Spleen (tissue), 11 donors: ENCODE measurements at regions not wholly inside any gene's neighbourhood (a gene's known extent, or its start where the extent isn't known, plus 50 kb on each side); places are given as distances from the start of the nearest gene placed in this dataset.

Experiments used
- DNase-seq: peaks from one replicate; pipeline ENCODE4 v3.0.0-alpha.2; 2020
- H3K27ac ChIP-seq, 8 donors: fragments of 200-600 bp; sonication (generic) in 7 of 8; 1 replicate in 4 of 8; 2 replicates in 4 of 8; pipeline versions ENCODE4 v1.5.0 to v1.8.0; 2016 to 2021; ENCODE audit warnings: inconsistent platforms in 4 of 8, mild to moderate bottlenecking in 4 of 8, moderate library complexity in 1 of 8
- H3K27me3 ChIP-seq, 7 donors: fragments of 200-600 bp; sonication (generic) in 6 of 7; replicated peaks in 1 of 7; 1 replicate in 4 of 7; 2 replicates in 3 of 7; pipeline versions ENCODE4 v1.5.0 to v1.8.0; 2016 to 2021; ENCODE audit warnings: inconsistent platforms in 3 of 7, mild to moderate bottlenecking in 1 of 7
- H3K36me3 ChIP-seq, 6 donors: fragments of 200-600 bp; sonication (generic) in 5 of 6; 1 replicate in 4 of 6; 2 replicates in 2 of 6; pipeline versions ENCODE4 v1.5.0 to v1.8.0; 2016 to 2021; ENCODE audit warnings: inconsistent platforms in 2 of 6
- H3K4me1 ChIP-seq, 6 donors: fragments of 200-600 bp; sonication (generic) in 5 of 6; 1 replicate in 3 of 6; 2 replicates in 3 of 6; pipeline versions ENCODE4 v1.5.0 to v1.8.0; 2016 to 2021; ENCODE audit warnings: inconsistent platforms in 3 of 6
- H3K4me3 ChIP-seq, 8 donors: fragments of 200-600 bp; sonication (generic) in 7 of 8; 1 replicate in 4 of 8; 2 replicates in 4 of 8; pipeline versions ENCODE4 v1.5.0 to v1.8.0; 2016 to 2021; ENCODE audit warnings: inconsistent platforms in 4 of 8, mild to moderate bottlenecking in 4 of 8, moderate library complexity in 2 of 8
- H3K9me3 ChIP-seq, 8 donors: fragments of 200-600 bp; sonication (generic) in 7 of 8; 1 replicate in 4 of 8; 2 replicates in 4 of 8; pipeline versions ENCODE4 v1.5.0 to v1.8.0; 2016 to 2021; ENCODE audit warnings: inconsistent platforms in 4 of 8
- POLR2A ChIP-seq, 3 donors: fragments of 450-650 bp; IDR thresholded peaks; one replicate each; pipeline ENCODE4 v1.5.1; 2017; ENCODE audit warnings: antibody characterized with exemption in 3 of 3, mild to moderate bottlenecking in 1 of 3
- POLR2AphosphoS5 ChIP-seq, 3 donors: sonication (generic); formaldehyde crosslinking; IDR thresholded peaks; one replicate each; pipeline ENCODE4 v1.5.1; 2017; ENCODE audit warnings: antibody characterized with exemption in 3 of 3
- WGBS, 5 donors: extraction: QIAGEN DNeasy Blood & Tissue Kit in 3 of 5; methylation state at CpG; one replicate each; pipeline versions ENCODE4 v1.1.5 to v1.1.7; 2013 to 2018; 5-methylcytosine and 5-hydroxymethylcytosine counted together
- intact Hi-C: fragments of 100-400 bp; cut with DNase I; formaldehyde crosslinking; loops from one replicate; pipeline ENCODE4 v1.15.0; 2023; ENCODE audit warnings: low total_unique reads
- TF ChIP-seq, protein P1 (sequence below), 11 experiments: fragments of 200-600 bp in 7 of 11; fragments of 450-650 bp in 4 of 11; sonication (generic) in 4 of 11; IDR thresholded peaks in 8 of 11; conservative IDR thresholded peaks in 3 of 11; 1 replicate in 7 of 11; 2 replicates in 4 of 11; pipeline versions ENCODE4 v1.4.0 to v1.8.0; 2016 to 2021; ENCODE audit warnings: antibody characterized with exemption in 11 of 11, inconsistent platforms in 4 of 11, mild to moderate bottlenecking in 1 of 11
- donor health status: healthy with polysubstance abuse.
- donor health status: DM: no; HTN: no; CAD: no; lungs with moderate emphysema.
- donor health status: DM: no; HTN: no; CAD: no.
- donor health status: Bipolar disorder and iron deficiency.
- donor health status: healthy.
- donor health status: DM: no; HTN: no; CAD: no.
- donor health status: DM: yes; HTN: yes; CAD: no.

DNA sequence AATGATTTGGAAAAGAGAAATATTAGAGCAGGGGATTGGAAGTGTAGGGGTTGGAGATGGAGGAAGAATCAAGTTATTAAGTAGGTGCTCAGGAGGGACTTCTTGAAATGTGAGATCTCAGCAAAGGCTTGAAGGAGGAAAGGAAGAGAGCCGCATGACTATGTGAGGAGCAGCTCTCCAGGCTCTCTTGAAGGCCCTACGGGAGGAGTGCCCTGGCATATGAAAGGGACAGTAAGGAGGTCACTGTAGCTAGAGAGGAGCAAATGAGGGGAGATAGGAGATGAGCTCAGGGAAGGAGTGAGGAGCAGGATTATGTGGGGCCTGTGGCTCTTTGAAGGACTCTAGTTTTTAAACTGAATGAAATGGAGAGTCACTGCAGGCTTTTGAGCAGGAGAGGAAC, 181.1 kb upstream of the NABP1 start:
- Histone ChIP-seq H3K4me1 (peaks cover 0 to 12% (median 0%) of the 10 kb centered on the region in 6 donors), H3K9me3 (no peaks in the 10 kb centered on the region), H3K27ac (no peak overlapping the region), H3K36me3 (no peaks in the 10 kb centered on the region), H3K4me3 (no peak overlapping the region), H3K27me3 (no peaks in the 10 kb centered on the region)
- no peak for DNase-seq
- WGBS, 5 donors: 85 to 100% (median 94%) methylated on average over 2 of the region's 2 CpGs
- intact Hi-C loops: loop anchor here (10.0 kb wide), 1 partner anchor 272 kb away; no protein-coding TSS in a partner anchor
- TF ChIP-seq POLR2AphosphoS5 (IDR thresholded peaks at IDR 0.05) (no peak), POLR2A (IDR thresholded peaks at IDR 0.05) (no peak)
- TF ChIP-seq, protein P1, sequence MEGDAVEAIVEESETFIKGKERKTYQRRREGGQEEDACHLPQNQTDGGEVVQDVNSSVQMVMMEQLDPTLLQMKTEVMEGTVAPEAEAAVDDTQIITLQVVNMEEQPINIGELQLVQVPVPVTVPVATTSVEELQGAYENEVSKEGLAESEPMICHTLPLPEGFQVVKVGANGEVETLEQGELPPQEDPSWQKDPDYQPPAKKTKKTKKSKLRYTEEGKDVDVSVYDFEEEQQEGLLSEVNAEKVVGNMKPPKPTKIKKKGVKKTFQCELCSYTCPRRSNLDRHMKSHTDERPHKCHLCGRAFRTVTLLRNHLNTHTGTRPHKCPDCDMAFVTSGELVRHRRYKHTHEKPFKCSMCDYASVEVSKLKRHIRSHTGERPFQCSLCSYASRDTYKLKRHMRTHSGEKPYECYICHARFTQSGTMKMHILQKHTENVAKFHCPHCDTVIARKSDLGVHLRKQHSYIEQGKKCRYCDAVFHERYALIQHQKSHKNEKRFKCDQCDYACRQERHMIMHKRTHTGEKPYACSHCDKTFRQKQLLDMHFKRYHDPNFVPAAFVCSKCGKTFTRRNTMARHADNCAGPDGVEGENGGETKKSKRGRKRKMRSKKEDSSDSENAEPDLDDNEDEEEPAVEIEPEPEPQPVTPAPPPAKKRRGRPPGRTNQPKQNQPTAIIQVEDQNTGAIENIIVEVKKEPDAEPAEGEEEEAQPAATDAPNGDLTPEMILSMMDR (IDR thresholded peaks at IDR 0.05 in 8 of 11, conservative IDR thresholded peaks at IDR 0.05 in 3 of 11): no peak

DNA sequence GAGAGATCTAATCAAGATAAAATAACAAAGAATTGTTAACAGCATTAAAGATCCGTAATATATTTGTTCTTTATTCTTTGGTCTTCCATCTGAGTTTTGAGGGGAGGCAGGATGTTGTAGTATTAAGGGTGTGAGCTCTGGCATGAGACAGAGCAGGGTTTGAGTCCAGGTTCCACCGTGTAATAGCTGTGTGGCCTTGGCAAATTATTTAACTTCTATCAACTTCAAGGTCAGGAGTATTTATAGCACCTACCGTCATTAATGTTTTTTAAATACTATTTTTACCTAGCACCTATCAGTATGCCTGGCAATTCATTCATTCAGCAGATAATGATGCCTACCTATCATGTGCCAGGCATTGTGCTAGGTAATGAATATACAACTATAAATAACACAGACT, 180.1 kb upstream of the NABP1 start:
- 73 to 84% (median 79%) methylated on average over 3 of the region's 3 CpGs for WGBS, 5 donors
- Histone ChIP-seq H3K9me3 (no peaks in the 10 kb centered on the region), H3K4me1 (peaks cover 0 to 12% (median 0%) of the 10 kb centered on the region in 6 donors), H3K4me3 (no peak overlapping the region), H3K27ac (no peak overlapping the region), H3K27me3 (peaks cover 0 to 6% (median 0%) of the 10 kb centered on the region in 7 donors), H3K36me3 (no peaks in the 10 kb centered on the region)
- intact Hi-C loops: loop anchor here (10.0 kb wide), 1 partner anchor 273 kb away; no protein-coding TSS in a partner anchor
- DNase-seq: no peak
- TF ChIP-seq, protein P1 (IDR thresholded peaks at IDR 0.05 in 8 of 11, conservative IDR thresholded peaks at IDR 0.05 in 3 of 11): no peak
- TF ChIP-seq POLR2AphosphoS5 (IDR thresholded peaks at IDR 0.05) (no peak), POLR2A (IDR thresholded peaks at IDR 0.05) (no peak)

- H3K27me3 ChIP-seq: peaks cover 0 to 11% (median 0%) of the 10 kb centered on the region in 7 donors
- H3K4me3 ChIP-seq: no peak overlapping the region
- no peaks in the 10 kb centered on the region for H3K9me3 ChIP-seq
- H3K27ac ChIP-seq: no peak overlapping the region
- no peaks in the 10 kb centered on the region for H3K36me3 ChIP-seq
- DNase-seq: no peak
- no peak for TF ChIP-seq POLR2A (IDR thresholded peaks at IDR 0.05)
- WGBS, 5 donors: 81 to 98% (median 91%) methylated on average over 5 of the region's 5 CpGs
- intact Hi-C loops: loop anchor here (10.0 kb wide), 1 partner anchor 274 kb away; no protein-coding TSS in a partner anchor
- H3K4me1 ChIP-seq: peaks cover 0 to 12% (median 0%) of the 10 kb centered on the region in 6 donors
Observed at GRCh38 chr2:191499050-191499449, 178.9 kb upstream of the NABP1 start.

GRCh38 chr2:191499874-191500565, 177.9 kb upstream of the NABP1 start:
- intact Hi-C loops: loop anchor here (10.0 kb wide), 1 partner anchor 275 kb away; no protein-coding TSS in a partner anchor
- Histone ChIP-seq H3K36me3 (no peaks in the 10 kb centered on the region), H3K4me3 (no peak overlapping the region), H3K27ac (no peak overlapping the region), H3K4me1 (peaks cover 0 to 12% (median 0%) of the 10 kb centered on the region in 6 donors), H3K27me3 (peaks cover 0 to 11% (median 0%) of the 10 kb centered on the region in 7 donors), H3K9me3 (no peaks in the 10 kb centered on the region)
- no peak for TF ChIP-seq POLR2AphosphoS5 (IDR thresholded peaks at IDR 0.05)
- no peak for TF ChIP-seq POLR2A (IDR thresholded peaks at IDR 0.05)
- TF ChIP-seq, protein P1 (IDR thresholded peaks at IDR 0.05 in 8 of 11, conservative IDR thresholded peaks at IDR 0.05 in 3 of 11): no peak
- WGBS, 5 donors: 79 to 94% (median 89%) methylated on average over 7 to 9 of the region's 9 CpGs
- DNase-seq: no peak
